ENCODE measurements at regions not wholly inside any gene's neighbourhood (a gene's known extent, or its start where the extent isn't known, plus 50 kb on each side); places are given as distances from the start of the nearest gene placed in this dataset.
"Not testable (repeated sequence)": the region's sequence is repeated elsewhere in the genome, so short reads cannot be mapped to it uniquely, and the experiment has no call there.

GRCh38 chr9:129547869-129548570 lies 72.9 kb downstream of the C9orf50 start:
- TF ChIP-seq CTCF (IDR thresholded peaks at IDR 0.05) = no peak
- no peak for TF ChIP-seq POLR2A (IDR thresholded peaks at IDR 0.05)
- intact Hi-C loops (cut with DNase I) = loop anchor here in 1 of 2 donors (5.0 kb wide), 1 partner anchor 46 kb away; no protein-coding TSS in a partner anchor
- Histone ChIP-seq H3K36me3 (no peaks in the 10 kb centered on the region), H3K4me3 (no peak overlapping the region), H3K27me3 (no peaks in the 10 kb centered on the region), H3K9me3 (no peaks in the 10 kb centered on the region), H3K27ac (peak overlapping the region in 1 of 3 donors; percentile 75), H3K4me1 (peaks cover 0 to 14% (median 4%) of the 10 kb centered on the region in 4 donors)
- DNase-seq (no peak), ATAC-seq (no peak)
- WGBS (ENCODE audit: insufficient coverage, low coverage, low lambda C conversion rate, missing lambda C conversion rate) = 70% methylated on average over 2 of the region's 9 CpGs

- no peak for DNase-seq
- no peak for TF ChIP-seq CTCF (IDR thresholded peaks at IDR 0.05)
- Histone ChIP-seq H3K9me3 (no peaks in the 10 kb centered on the region), H3K4me1 (peaks cover 0 to 14% (median 4%) of the 10 kb centered on the region in 4 donors), H3K4me3 (no peak overlapping the region), H3K27ac (no peak overlapping the region), H3K27me3 (no peaks in the 10 kb centered on the region), H3K36me3 (no peaks in the 10 kb centered on the region)
- no peak for ATAC-seq
- no CpG with 5 or more reads among the region's 4 CpGs for WGBS (ENCODE audit: insufficient coverage, low coverage, low lambda C conversion rate, missing lambda C conversion rate)
- intact Hi-C loops (cut with DNase I) = loop anchor here in 1 of 2 donors (5.0 kb wide), 1 partner anchor 45 kb away; no protein-coding TSS in a partner anchor
These were observed 73.8 kb downstream of the C9orf50 start for GRCh38 chr9:129547063-129547462.

- not testable (repeated sequence) for H3K4me3 ChIP-seq, ATAC-seq, DNase-seq, H3K36me3 ChIP-seq, H3K9me3 ChIP-seq, H3K27me3 ChIP-seq, H3K27ac ChIP-seq
- 84% methylated on average over 3 of the region's 8 CpGs for WGBS (ENCODE audit: insufficient coverage, low coverage, low lambda C conversion rate, missing lambda C conversion rate)
- peaks cover 0 to 14% (median 4%) of the 10 kb centered on the region in 4 donors for H3K4me1 ChIP-seq
- intact Hi-C loops (cut with DNase I) = loop anchor here in 1 of 2 donors (5.0 kb wide), 1 partner anchor 44 kb away; no protein-coding TSS in a partner anchor
These were observed 75.0 kb downstream of the C9orf50 start for GRCh38 chr9:129545876-129546275.

- H3K27ac ChIP-seq = no peak overlapping the region
- WGBS (ENCODE audit: insufficient coverage, low coverage, low lambda C conversion rate, missing lambda C conversion rate) = 81% methylated on average over 6 of the region's 6 CpGs
- no peaks in the 10 kb centered on the region for H3K36me3 ChIP-seq
- H3K4me1 ChIP-seq = peaks cover 0 to 11% (median 3%) of the 10 kb centered on the region in 4 donors
- H3K9me3 ChIP-seq = no peaks in the 10 kb centered on the region
- no peaks in the 10 kb centered on the region for H3K27me3 ChIP-seq
- H3K4me3 ChIP-seq = no peak overlapping the region
- intact Hi-C loops (cut with DNase I) = loop anchor here in 1 of 2 donors (5.0 kb wide), 1 partner anchor 42 kb away; no protein-coding TSS in a partner anchor
- ATAC-seq (no peak), DNase-seq (no peak)
- TF ChIP-seq CTCF (IDR thresholded peaks at IDR 0.05) = no peak
- no peak for TF ChIP-seq POLR2A (IDR thresholded peaks at IDR 0.05)
These were observed 76.1 kb downstream of the C9orf50 start for GRCh38 chr9:129544761-129545160.

GRCh38 chr9:129542741-129543140 lies 78.2 kb downstream of the C9orf50 start:
- Histone ChIP-seq H3K27me3 (no peaks in the 10 kb centered on the region), H3K9me3 (peaks cover 0 to 4% (median 0%) of the 10 kb centered on the region in 4 donors), H3K4me3 (no peak overlapping the region), H3K36me3 (no peaks in the 10 kb centered on the region), H3K4me1 (no peaks in the 10 kb centered on the region), H3K27ac (no peak overlapping the region)
- ATAC-seq = no peak
- intact Hi-C loops (cut with DNase I) = no loop called here
- no peak for TF ChIP-seq POLR2A (IDR thresholded peaks at IDR 0.05)
- TF ChIP-seq CTCF (IDR thresholded peaks at IDR 0.05) = no peak
- WGBS (ENCODE audit: insufficient coverage, low coverage, low lambda C conversion rate, missing lambda C conversion rate) = 67% methylated on average over 2 of the region's 4 CpGs
- DNase-seq = no peak
